Right lobe of liver (tissue), 6 donors: ENCODE measurements at regions not wholly inside any gene's neighbourhood (a gene's known extent, or its start where the extent isn't known, plus 50 kb on each side); places are given as distances from the start of the nearest gene placed in this dataset.

Source experiments
- ATAC-seq, 4 donors: fragments of 200-7000 bp; cut with Tn5 transposase; one replicate each; pipeline ENCODE4 v1.9.1; 2020; ENCODE audit warnings: mild to moderate bottlenecking in 4 of 4, moderate library complexity in 4 of 4
- DNase-seq, 3 donors: peaks; one replicate each; pipeline ENCODE4 v3.0.0-alpha.2; 2020
- H3K27ac ChIP-seq, 3 donors: fragments of 200-600 bp; one replicate each; pipeline ENCODE4 v1.8.0; 2022
- H3K27me3 ChIP-seq, 2 donors: fragments of 200-600 bp; one replicate each; pipeline ENCODE4 v1.8.0; 2022
- H3K36me3 ChIP-seq, 4 donors: fragments of 200-600 bp; sonication (generic) in 1 of 4; one replicate each; pipeline versions ENCODE4 v1.5.1 to v1.8.0; 2017 to 2022; ENCODE audit warnings: control low read depth in 1 of 4
- H3K4me1 ChIP-seq, 4 donors: fragments of 200-600 bp; sonication (generic) in 1 of 4; one replicate each; pipeline versions ENCODE4 v1.5.1 to v1.8.0; 2017 to 2022; ENCODE audit warnings: control low read depth in 1 of 4
- H3K4me3 ChIP-seq, 3 donors: fragments of 200-600 bp; one replicate each; pipeline ENCODE4 v1.8.0; 2022
- H3K9me3 ChIP-seq, 4 donors: fragments of 200-600 bp; sonication (generic) in 1 of 4; one replicate each; pipeline versions ENCODE4 v1.5.1 to v1.8.0; 2017 to 2022; ENCODE audit warnings: control low read depth in 1 of 4
- POLR2A ChIP-seq: fragments of 450-650 bp; IDR thresholded peaks from one replicate; pipeline ENCODE4 v1.6.1; 2017; ENCODE audit warnings: antibody characterized with exemption, mild to moderate bottlenecking
- WGBS: methylation state at CpG from one replicate; pipeline ENCODE4 v1.1.6; 2018; ENCODE audit warnings: low coverage, low lambda C conversion rate; ENCODE audit not compliant: insufficient coverage; ENCODE audit errors: missing lambda C conversion rate; 5-methylcytosine and 5-hydroxymethylcytosine counted together
- intact Hi-C, 2 donors: fragments of 100-400 bp; cut with DNase I; formaldehyde crosslinking; loops; one replicate each; pipeline versions ENCODE4 v1.11.2 to v1.14.1; 2022
- small RNA-seq, 2 experiments: library from RNA; depleted of rRNA; stranded (forward); fragments of <200 nt; gene quantifications; one replicate each; pipeline ENCODE3, GENCODE V24; 2016
- TF ChIP-seq, protein P1 (sequence below), 4 donors: fragments of 200-600 bp in 3 of 4; fragments of 450-650 bp in 1 of 4; IDR thresholded peaks; one replicate each; pipeline versions ENCODE4 v1.5.1 to v1.8.0; 2016 to 2022; ENCODE audit warnings: antibody characterized with exemption in 4 of 4, mild to moderate bottlenecking in 2 of 4
- donor health status: DM: no; HTN: yes; CAD: no.
- donor health status: DM: no; HTN: no; CAD: no.
- donor health status: DM: no; HTN: no; CAD: no.
- donor health status: DM: no; HTN: yes; CAD: no.
- donor health status: DM: no; HTN: yes; CAD: no.

DNA sequence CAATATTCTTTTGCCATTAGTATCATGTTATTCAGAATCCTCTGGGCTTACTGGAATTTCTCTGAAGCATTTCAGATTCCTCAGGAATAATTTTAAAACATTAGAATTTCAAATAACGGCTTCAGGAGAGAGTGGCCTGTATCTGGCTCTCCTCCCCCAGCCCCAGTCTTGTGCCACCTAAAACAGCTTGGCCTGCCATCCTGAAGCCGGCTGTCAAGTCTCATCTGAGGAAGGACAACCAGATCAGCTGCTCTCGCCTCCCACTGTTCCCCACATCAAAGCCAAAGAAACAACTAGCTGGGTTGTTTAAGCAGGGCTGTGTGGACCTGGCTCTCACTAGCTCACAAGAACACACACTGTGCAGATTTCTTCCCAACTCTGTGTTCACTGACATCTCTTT lies 178.2 kb downstream of the FGFR2 start:
- 29% methylated on average over 1 of the region's 3 CpGs for WGBS

DNA sequence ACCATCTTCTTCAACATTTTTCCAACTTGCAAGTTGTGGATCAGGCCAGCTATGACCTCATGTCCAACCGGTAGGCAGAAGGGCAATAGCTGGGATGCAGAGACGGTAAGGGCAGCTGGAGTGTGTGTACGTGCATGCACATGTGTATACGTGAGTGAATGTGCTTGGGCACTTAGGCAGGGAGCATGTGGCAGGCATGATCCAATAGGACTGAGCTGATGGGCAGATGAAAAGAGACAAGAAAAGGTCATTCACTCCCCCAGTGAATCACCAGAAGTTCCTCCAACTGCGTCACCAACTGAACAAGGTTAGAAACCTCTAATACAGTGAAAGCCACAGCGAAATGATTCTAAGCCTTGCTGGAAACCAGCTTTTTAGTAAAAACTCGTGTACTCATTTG lies 176.1 kb downstream of the FGFR2 start:
- Histone ChIP-seq H3K36me3 (no peaks in the 10 kb centered on the region), H3K9me3 (no peaks in the 10 kb centered on the region), H3K27ac (no peak overlapping the region), H3K4me1 (no peaks in the 10 kb centered on the region), H3K27me3 (no peaks in the 10 kb centered on the region), H3K4me3 (no peak overlapping the region)
- no peak for TF ChIP-seq POLR2A
- TF ChIP-seq, protein P1, sequence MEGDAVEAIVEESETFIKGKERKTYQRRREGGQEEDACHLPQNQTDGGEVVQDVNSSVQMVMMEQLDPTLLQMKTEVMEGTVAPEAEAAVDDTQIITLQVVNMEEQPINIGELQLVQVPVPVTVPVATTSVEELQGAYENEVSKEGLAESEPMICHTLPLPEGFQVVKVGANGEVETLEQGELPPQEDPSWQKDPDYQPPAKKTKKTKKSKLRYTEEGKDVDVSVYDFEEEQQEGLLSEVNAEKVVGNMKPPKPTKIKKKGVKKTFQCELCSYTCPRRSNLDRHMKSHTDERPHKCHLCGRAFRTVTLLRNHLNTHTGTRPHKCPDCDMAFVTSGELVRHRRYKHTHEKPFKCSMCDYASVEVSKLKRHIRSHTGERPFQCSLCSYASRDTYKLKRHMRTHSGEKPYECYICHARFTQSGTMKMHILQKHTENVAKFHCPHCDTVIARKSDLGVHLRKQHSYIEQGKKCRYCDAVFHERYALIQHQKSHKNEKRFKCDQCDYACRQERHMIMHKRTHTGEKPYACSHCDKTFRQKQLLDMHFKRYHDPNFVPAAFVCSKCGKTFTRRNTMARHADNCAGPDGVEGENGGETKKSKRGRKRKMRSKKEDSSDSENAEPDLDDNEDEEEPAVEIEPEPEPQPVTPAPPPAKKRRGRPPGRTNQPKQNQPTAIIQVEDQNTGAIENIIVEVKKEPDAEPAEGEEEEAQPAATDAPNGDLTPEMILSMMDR (IDR thresholded peaks at IDR 0.05), result no peak
- intact Hi-C loops, result no loop called here
- ATAC-seq (no peak), DNase-seq (no peak)
- WGBS, result 75% methylated on average over 6 of the region's 7 CpGs

More for the DNA sequence above, 178.2 kb downstream of the FGFR2 start:
- ATAC-seq (no peak), DNase-seq (no peak)
- intact Hi-C loops, result no loop called here
- H3K4me1 ChIP-seq, result no peaks in the 10 kb centered on the region
- H3K9me3 ChIP-seq, result no peaks in the 10 kb centered on the region
- no peaks in the 10 kb centered on the region for H3K36me3 ChIP-seq
- H3K4me3 ChIP-seq, result no peak overlapping the region
- no peaks in the 10 kb centered on the region for H3K27me3 ChIP-seq
- TF ChIP-seq, protein P1 (IDR thresholded peaks at IDR 0.05), result no peak
- TF ChIP-seq POLR2A, result no peak
- no peak overlapping the region for H3K27ac ChIP-seq

DNA sequence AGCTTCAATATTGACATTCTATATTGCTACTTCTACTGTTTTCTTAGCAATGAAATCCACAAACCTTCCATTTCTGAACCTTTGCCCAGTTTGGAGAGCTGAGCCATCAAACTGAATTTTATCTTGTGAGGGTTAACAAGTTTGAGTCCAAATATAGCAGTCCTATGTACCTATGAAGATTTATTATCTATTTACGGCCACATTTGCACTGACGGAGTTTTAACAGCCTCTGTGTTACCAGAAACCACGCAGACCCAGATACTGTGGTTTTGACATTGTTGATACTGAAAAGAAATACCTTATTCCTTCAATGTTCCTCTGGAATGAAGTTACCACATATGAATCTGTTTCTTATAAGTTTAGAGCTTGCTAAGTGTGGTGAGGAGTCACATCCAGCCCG lies 172.6 kb downstream of the FGFR2 start:
- intact Hi-C loops, result no loop called here
- H3K27ac ChIP-seq, result no peak overlapping the region
- H3K27me3 ChIP-seq, result no peaks in the 10 kb centered on the region
- 82% methylated on average over 3 of the region's 4 CpGs for WGBS
- ATAC-seq (no peak), DNase-seq (no peak)
- H3K9me3 ChIP-seq, result no peaks in the 10 kb centered on the region
- H3K36me3 ChIP-seq, result no peaks in the 10 kb centered on the region
- no peaks in the 10 kb centered on the region for H3K4me1 ChIP-seq
- TF ChIP-seq, protein P1 (IDR thresholded peaks at IDR 0.05), result no peak
- TF ChIP-seq POLR2A, result no peak
- H3K4me3 ChIP-seq, result no peak overlapping the region

DNA sequence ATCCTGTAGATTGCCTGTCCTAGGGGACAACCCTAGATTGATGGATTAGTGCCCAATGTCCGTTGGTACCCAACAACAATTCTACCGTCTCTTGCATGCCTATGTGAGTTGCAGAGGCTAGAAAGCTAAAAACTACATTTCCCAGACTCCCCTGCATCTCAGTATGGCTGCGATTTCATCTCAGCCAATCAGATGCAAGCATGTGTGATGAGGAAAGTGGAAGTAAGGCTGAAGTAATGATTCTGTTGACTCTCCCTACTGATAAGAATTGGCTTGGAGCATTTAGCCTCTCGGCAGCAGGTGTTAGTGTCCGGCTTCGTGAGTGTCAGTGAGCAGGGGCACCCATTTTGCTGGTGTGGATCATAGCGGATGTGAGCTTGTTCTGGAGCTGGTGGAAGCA lies 171.9 kb downstream of the FGFR2 start:
- WGBS, result 67% methylated on average over 6 of the region's 7 CpGs
- Histone ChIP-seq H3K9me3 (no peaks in the 10 kb centered on the region), H3K27ac (no peak overlapping the region), H3K36me3 (no peaks in the 10 kb centered on the region), H3K4me3 (no peak overlapping the region), H3K4me1 (no peaks in the 10 kb centered on the region), H3K27me3 (no peaks in the 10 kb centered on the region)
- intact Hi-C loops, result no loop called here
- TF ChIP-seq, protein P1 (IDR thresholded peaks at IDR 0.05), result no peak
- TF ChIP-seq POLR2A, result no peak
- DNase-seq, result no peak
- ATAC-seq, result no peak

Small RNA genes lying in the stretch of these regions (small RNA-seq; reads per million reads assigned to genes)
- gene RN7SKP167, result 0 reads per million in 2 experiments
